Endothelial cell of umbilical vein (primary cell): ENCODE measurements at regions not wholly inside any gene's neighbourhood (a gene's known extent, or its start where the extent isn't known, plus 50 kb on each side); places are given as distances from the start of the nearest gene placed in this dataset.

ENCODE experiments used
- BruUV-seq: library from RNA; stranded (reverse); fragments of 400-500 nt; replicated peaks from 2 replicates; lab custom pipeline; 2021; lab: Mats Ljungman, UMichigan
- CTCF ChIA-PET: fragments of 300-600, 350-600 bp; sonication (Branson Sonifier 250); formaldehyde crosslinking; loops from one replicate; lab custom pipeline; 2021; ENCODE audit warnings: antibody characterized with exemption, inconsistent platforms; lab: Charles Lee
- POLR2A ChIA-PET: fragments of 300-600, 350-600 bp; sonication (Branson Sonifier 250); formaldehyde crosslinking; loops from one replicate; lab custom pipeline; 2021; ENCODE audit warnings: antibody characterized with exemption, inconsistent platforms; lab: Charles Lee
- DNase-seq: peaks from one replicate; pipeline ENCODE4 v3.0.0-alpha.2; 2011; ENCODE audit warnings: low read depth, low spot score
- FAIRE-seq: peaks from 2 replicates; lab custom pipeline; 2011; peaks lifted over from hg19 to GRCh38; lab: Jason Lieb, UNC
- H2AFZ ChIP-seq: 2 replicates; pipeline ENCODE4 v1.6.0; 2012; ENCODE audit warnings: low read depth, low read length, control low read depth, inconsistent platforms
- H3K27ac ChIP-seq: 2 replicates; pipeline ENCODE4 v1.5.1; 2011; ENCODE audit warnings: low read depth, mild to moderate bottlenecking, control low read depth, low read length, moderate library complexity; ENCODE audit not compliant: insufficient read depth
- H3K27me3 ChIP-seq, 2 experiments: 2 replicates each; pipeline versions ENCODE4 v1.6.0 to v1.6.1; 2011; ENCODE audit warnings: low read length in 2 of 2, mixed read lengths in 1 of 2; ENCODE audit not compliant: control insufficient read depth in 2 of 2, insufficient read depth in 2 of 2
- H3K36me3 ChIP-seq, 2 experiments: 2 replicates in 1 of 2; 3 replicates in 1 of 2; pipeline ENCODE4 v1.5.1; 2011; ENCODE audit warnings: low read length in 2 of 2, mild to moderate bottlenecking in 1 of 2, moderate library complexity in 1 of 2; ENCODE audit not compliant: control insufficient read depth in 2 of 2, insufficient read depth in 2 of 2; ENCODE audit errors: extremely low read depth in 1 of 2
- H3K4me1 ChIP-seq: 3 replicates; pipeline ENCODE4 v1.5.1; 2011; ENCODE audit warnings: mild to moderate bottlenecking, low read length; ENCODE audit not compliant: control insufficient read depth, insufficient read depth; ENCODE audit errors: extremely low read depth
- H3K4me2 ChIP-seq: 2 replicates; pipeline ENCODE4 v1.6.1; 2011; ENCODE audit warnings: low read length, control low read depth, mixed read lengths; ENCODE audit not compliant: insufficient read depth
- H3K4me3 ChIP-seq, 3 experiments: fragments of 200-600 bp in 1 of 3; sonication (generic), shearing (Covaris generic) in 1 of 3; replicated peaks in 1 of 3; 2 replicates each; pipeline ENCODE4 v1.5.1; 2011 to 2016; ENCODE audit warnings: control low read depth in 3 of 3, low read length in 3 of 3, mild to moderate bottlenecking in 2 of 3, inconsistent platforms in 1 of 3, low read depth in 1 of 3, moderate library complexity in 1 of 3; ENCODE audit not compliant: insufficient read depth in 1 of 3
- H3K79me2 ChIP-seq: 2 replicates; pipeline ENCODE4 v1.6.0; 2012; ENCODE audit warnings: low read length, inconsistent platforms; ENCODE audit not compliant: control insufficient read depth, insufficient read depth
- H3K9ac ChIP-seq: replicated peaks from 2 replicates; pipeline ENCODE3; 2011; ENCODE audit warnings: low read length, control low read depth; ENCODE audit not compliant: insufficient read depth; ENCODE audit errors: extremely low read depth
- H3K9me1 ChIP-seq: replicated peaks from 3 replicates; pipeline ENCODE4 v1.6.0; 2011; ENCODE audit warnings: mild to moderate bottlenecking, low read length; ENCODE audit not compliant: control insufficient read depth, insufficient read depth; ENCODE audit errors: extremely low read depth
- H3K9me3 ChIP-seq: replicated peaks from 2 replicates; pipeline ENCODE4 v1.5.1; 2012; ENCODE audit warnings: low read length, inconsistent platforms; ENCODE audit not compliant: control insufficient read depth, insufficient read depth
- H4K20me1 ChIP-seq: replicated peaks from 2 replicates; pipeline ENCODE3; 2011; ENCODE audit warnings: mild to moderate bottlenecking, low read length; ENCODE audit not compliant: control insufficient read depth, insufficient read depth; ENCODE audit errors: extremely low read depth
- EZH2 ChIP-seq: IDR thresholded peaks from 2 replicates; pipeline ENCODE4 v1.6.1; 2012; ENCODE audit warnings: borderline replicate concordance, low read depth, mild to moderate bottlenecking, moderate library complexity, low read length, inconsistent platforms; ENCODE audit not compliant: severe bottlenecking
- FOS ChIP-seq: IDR thresholded peaks from 2 replicates; pipeline ENCODE4 v1.6.1; 2011; ENCODE audit warnings: mild to moderate bottlenecking, low read length, moderate library complexity, borderline replicate concordance; ENCODE audit not compliant: insufficient read depth
- GATA2 ChIP-seq: IDR thresholded peaks from 2 replicates; pipeline ENCODE4 v1.7.0; 2011; ENCODE audit warnings: low read depth, mild to moderate bottlenecking, moderate library complexity, mixed read lengths, low read length; ENCODE audit not compliant: insufficient read length, insufficient read depth
- JUN ChIP-seq: IDR thresholded peaks from 2 replicates; pipeline ENCODE4 v1.6.1; 2011; ENCODE audit warnings: borderline replicate concordance, low read depth; ENCODE audit not compliant: insufficient read length, insufficient read depth
- MYC ChIP-seq: IDR thresholded peaks from one replicate; pipeline ENCODE4 v1.6.1; 2011; ENCODE audit warnings: mild to moderate bottlenecking, low read depth, low read length
- POLR2A ChIP-seq: IDR thresholded peaks from 2 replicates; pipeline ENCODE4 v1.6.1; 2012; ENCODE audit warnings: low read depth, mild to moderate bottlenecking, control low read depth, low read length
- POLR2AphosphoS5 ChIP-seq: IDR thresholded peaks from 2 replicates; pipeline ENCODE4 v1.6.1; 2012; ENCODE audit warnings: low read depth, mild to moderate bottlenecking, control low read depth, low read length, moderate library complexity; ENCODE audit not compliant: insufficient read depth
- dilution Hi-C: fragments of 300-500 bp; cut with MboI; formaldehyde crosslinking; loops from one replicate; pipeline ENCODE4 v1.15.0; 2019; ENCODE audit warnings: low sequenced_read_pairs; ENCODE audit not compliant: extremely low pct_ligation_motif_present
- intact Hi-C: fragments of 100-400 bp; cut with micrococcal nuclease; formaldehyde crosslinking; loops from one replicate; pipeline ENCODE4 v1.10.0; 2022
- TF ChIP-seq, protein P1 (sequence below), 2 donors: IDR thresholded peaks; 1 replicate in 1 of 2; 2 replicates in 1 of 2; pipeline ENCODE4 v1.5.1; 2011; ENCODE audit warnings: low read length in 2 of 2, mild to moderate bottlenecking in 2 of 2, moderate library complexity in 2 of 2, control low read depth in 1 of 2, inconsistent platforms in 1 of 2, low read depth in 1 of 2; ENCODE audit not compliant: insufficient read depth in 1 of 2; ENCODE audit errors: extremely low read depth in 1 of 2
- TF ChIP-seq, protein P2 (sequence below): IDR thresholded peaks from 2 replicates; pipeline ENCODE4 v1.6.1; 2011; ENCODE audit not compliant: insufficient read depth, insufficient read length

DNA sequence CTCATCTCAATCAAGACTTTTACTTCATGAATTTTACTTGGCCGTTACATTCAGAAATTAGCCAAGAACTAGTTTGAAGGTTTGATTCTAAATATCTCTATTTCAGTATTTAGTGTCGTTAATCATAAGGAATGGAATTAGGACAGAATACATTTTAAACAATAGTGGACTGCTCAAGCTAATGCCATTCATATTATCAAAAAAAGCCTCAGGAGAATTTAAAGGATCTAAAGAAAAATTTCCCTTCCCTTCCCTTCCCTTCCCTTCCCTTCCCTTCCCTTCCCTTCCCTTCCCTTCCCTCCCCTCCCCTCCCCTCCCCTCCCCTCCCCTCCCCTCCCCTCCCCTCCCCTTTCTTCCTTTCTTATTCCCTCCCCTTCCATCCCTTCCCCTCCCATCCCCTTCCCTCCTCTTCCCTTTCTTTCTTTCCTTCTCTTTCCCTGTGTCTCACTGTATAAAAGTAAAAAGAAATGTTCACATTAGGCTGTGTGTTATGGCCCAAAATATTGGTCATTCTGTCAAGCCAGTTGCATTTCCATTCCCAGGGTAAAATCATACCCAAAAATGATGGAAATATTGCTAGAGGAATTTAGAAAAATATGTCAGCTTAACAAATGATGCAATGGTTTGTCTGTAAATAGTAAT, 717.8 kb downstream of the LUZP2 start:
- intact Hi-C loops (no loop called here), dilution Hi-C loops (no loop called here)
- Histone ChIP-seq H3K79me2 (no peaks in the 10 kb centered on the region), H3K4me1 (no peaks in the 10 kb centered on the region), H3K27me3 (no peaks in the 10 kb centered on the region), H3K9me1 (no peaks in the 10 kb centered on the region), H4K20me1 (no peaks in the 10 kb centered on the region), H3K9ac (no peak overlapping the region), H3K36me3 (no peaks in the 10 kb centered on the region), H3K9me3 (no peaks in the 10 kb centered on the region), H3K27ac (no peak overlapping the region), H2AFZ (no peak overlapping the region), H3K4me2 (no peak overlapping the region), H3K4me3 (no peak overlapping the region)
- ChIA-PET CTCF (no interaction called here), POLR2A (no interaction called here)
- no TSS peak for BruUV-seq
- DNase-seq (no peak), FAIRE-seq (no peak)
- TF ChIP-seq JUN (no peak), GATA2 (no peak), FOS (no peak), EZH2 (no peak), POLR2A (no peak), POLR2AphosphoS5 (no peak), MYC (no peak)
- TF ChIP-seq, protein P1, sequence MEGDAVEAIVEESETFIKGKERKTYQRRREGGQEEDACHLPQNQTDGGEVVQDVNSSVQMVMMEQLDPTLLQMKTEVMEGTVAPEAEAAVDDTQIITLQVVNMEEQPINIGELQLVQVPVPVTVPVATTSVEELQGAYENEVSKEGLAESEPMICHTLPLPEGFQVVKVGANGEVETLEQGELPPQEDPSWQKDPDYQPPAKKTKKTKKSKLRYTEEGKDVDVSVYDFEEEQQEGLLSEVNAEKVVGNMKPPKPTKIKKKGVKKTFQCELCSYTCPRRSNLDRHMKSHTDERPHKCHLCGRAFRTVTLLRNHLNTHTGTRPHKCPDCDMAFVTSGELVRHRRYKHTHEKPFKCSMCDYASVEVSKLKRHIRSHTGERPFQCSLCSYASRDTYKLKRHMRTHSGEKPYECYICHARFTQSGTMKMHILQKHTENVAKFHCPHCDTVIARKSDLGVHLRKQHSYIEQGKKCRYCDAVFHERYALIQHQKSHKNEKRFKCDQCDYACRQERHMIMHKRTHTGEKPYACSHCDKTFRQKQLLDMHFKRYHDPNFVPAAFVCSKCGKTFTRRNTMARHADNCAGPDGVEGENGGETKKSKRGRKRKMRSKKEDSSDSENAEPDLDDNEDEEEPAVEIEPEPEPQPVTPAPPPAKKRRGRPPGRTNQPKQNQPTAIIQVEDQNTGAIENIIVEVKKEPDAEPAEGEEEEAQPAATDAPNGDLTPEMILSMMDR (IDR thresholded peaks at IDR 0.05; ENCODE audit: extremely low read depth in 1 of 2, insufficient read depth in 1 of 2, low read depth in 1 of 2, low read length in 2 of 2) = no peak
- TF ChIP-seq, protein P2, sequence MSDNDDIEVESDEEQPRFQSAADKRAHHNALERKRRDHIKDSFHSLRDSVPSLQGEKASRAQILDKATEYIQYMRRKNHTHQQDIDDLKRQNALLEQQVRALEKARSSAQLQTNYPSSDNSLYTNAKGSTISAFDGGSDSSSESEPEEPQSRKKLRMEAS = no peak
